HG03060 (cell line): ENCODE measurements at regions not wholly inside any gene's neighbourhood (a gene's known extent, or its start where the extent isn't known, plus 50 kb on each side); places are given as distances from the start of the nearest gene placed in this dataset.

ENCODE experiments used
- ATAC-seq: cut with Tn5 transposase; IDR thresholded peaks from one replicate; pipeline ENCODE4 v1.9.1; 2021; ENCODE audit warnings: low read depth, moderate number of reproducible peaks; ENCODE audit not compliant: unreplicated experiment

DNA sequence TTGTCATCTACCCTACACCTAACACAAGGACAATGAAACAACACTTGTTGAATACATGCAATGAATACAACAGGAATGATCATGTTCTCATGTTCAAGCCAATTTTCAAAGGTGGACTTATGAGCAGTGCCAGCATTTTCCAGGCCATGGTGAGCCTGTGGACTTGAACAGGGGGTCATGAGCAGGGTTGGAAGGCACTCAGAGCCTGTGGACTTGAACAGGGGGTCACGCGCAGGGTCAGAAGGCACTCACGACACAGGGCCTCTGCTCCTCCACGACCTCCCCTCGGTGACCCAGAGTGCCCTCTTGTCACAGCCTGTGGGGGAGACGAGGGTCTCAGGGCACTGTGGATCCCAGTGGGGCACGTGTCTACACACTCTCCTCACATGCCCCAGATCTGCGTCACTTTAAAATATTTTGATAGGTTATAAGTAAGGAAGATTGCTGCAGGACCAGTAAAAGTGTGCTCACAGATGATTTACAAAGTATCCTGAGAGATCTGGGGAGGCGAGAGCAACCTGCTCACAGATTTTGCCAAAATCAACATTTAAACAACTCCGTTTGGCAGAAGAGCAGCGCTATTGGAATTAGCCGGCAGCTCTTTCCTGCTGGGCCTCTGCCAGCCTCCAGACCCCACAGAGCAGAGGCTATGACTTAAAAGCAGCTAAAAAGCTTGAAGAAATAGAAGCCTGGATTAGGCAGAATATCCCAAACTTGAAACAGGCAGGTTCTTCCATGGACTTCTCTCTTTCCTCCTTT is 121.9 kb downstream of the TMEM18 start:
- no peak for ATAC-seq

DNA sequence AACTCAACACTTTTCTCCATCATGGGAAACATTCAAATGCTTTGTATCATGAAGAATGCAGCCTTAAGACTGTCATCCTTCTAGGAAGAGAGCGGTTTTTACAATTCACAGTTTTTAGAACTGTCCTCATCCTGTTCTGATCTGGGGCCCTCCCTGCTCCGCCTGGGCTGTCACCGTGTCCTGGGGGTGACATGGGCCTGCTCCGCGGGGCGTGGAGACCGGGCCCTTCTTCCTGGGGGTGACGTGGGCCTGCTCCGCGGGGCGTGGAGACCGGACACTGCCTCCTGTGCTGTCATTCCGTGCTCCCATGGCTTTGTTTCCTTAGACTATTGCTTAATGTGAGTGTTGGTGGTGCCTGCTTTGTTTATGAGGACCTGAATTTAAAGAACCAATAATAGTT is 122.8 kb downstream of the TMEM18 start:
- ATAC-seq: no peak

DNA sequence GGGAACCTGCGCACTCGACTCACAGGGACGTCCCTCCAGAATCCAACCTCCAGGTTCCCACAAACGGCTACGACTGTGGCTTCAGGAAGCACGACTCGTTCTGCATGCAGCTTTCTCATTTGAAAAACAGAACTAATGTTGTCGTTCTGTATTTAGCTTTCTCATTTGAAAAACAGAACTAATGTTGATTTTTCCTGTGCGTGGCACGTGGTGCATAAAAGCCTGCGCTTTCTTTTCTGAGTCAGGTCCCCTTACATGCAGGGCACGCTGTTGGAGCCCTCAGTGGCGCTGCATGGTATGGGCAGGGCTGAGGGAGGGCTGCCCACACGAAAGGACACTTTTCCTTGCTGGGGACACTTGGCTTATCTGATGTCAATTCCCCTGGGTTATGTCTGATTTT is 124.3 kb downstream of the TMEM18 start:
- no peak for ATAC-seq

DNA sequence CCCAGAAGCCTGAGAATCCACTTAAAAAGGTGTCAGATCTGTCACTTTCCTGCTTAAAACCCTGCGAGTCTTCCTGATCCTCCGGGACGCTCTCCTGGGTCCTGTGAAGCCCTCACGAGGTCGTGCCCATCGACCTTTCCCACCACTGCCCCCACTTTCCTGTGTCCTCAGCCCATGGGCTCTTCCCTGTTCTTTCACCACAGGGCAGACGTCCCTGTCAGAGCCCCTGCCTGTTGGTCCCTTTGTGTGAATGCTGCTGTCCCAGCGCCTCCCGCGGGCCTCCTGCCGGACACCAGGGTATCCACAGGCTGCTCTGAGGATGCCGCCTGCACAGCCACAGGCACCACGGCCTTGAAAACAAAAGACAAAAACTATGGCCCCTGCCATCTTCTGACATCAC is 125.6 kb downstream of the TMEM18 start:
- no peak for ATAC-seq

DNA sequence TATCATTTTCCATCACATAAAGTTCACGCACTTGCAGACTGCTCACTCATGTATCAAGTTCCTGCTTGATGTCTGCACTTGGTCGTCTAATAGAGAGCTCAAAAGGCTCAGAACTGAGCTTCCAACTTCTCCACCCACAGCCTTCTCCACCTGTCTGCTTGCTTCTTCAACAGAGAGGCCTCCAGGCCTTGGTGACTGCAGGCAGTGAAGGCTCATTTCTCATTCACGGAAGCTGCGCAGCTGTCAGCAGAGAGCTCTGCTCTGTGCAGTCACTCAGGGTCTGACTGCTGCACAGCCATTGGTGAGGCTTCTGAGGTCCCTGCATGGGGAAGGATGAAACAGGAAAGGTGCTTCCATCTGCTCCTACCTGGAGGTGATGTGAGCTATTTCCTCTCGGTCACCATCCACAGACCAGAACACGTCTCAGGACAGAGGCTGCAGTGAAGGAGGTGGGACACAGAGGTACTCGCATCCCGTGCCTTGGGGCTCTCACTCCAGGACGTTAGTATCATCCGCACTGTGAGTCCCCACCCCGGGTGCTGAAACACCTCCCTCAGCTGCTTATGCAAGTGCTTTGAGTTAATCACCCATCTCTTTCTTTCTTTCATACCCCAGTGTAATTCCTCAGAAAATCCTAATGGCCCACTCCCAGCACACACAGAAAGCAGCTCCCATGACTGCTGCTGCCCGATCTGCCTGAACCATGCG is 126.2 kb downstream of the TMEM18 start:
- ATAC-seq: no peak

DNA sequence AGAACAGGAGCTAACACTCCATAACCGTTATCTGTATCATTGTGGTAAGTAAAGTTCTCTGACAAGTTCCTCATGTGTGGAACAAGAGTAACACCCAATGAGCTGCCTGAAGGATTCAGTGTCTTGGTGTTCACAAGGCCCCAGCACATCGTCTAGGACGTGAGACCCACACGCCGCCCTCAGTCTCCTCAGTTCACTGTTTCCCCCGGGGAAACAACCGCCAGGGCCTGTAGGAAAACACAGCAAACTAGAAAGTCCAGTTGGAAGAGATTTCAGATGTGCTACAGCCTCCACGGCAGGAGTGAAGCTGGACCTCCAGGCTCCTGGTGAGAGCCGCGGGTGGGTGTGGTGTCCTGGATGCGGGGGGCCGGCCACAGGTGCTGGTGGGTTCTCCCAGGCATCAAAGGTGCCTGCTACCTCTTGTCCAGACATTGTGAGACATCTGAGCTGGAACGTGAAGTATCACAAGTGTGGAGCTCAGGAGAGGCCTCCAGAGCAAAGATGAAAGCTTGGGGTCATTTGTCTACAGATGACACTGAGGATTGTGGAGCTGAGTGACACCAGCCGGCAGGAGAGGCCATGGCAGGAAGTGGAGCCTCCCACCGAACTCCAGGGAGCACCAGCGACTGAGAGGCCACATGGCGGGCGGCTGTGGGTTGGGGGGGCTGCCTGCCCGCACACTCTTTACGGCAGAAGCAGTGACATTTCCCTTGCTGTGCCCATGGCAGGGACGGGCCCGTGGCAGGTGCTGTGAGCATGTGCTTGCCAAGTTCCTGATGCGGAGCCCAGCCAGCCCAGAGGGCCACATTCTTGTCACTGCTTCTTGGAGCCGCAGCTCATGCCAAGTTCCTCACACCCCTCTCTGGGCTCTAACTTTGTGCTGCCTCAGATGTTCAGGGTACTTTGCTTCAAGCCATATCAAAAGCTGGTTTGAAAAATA is 131.2 kb downstream of the TMEM18 start:
- ATAC-seq: no peak

DNA sequence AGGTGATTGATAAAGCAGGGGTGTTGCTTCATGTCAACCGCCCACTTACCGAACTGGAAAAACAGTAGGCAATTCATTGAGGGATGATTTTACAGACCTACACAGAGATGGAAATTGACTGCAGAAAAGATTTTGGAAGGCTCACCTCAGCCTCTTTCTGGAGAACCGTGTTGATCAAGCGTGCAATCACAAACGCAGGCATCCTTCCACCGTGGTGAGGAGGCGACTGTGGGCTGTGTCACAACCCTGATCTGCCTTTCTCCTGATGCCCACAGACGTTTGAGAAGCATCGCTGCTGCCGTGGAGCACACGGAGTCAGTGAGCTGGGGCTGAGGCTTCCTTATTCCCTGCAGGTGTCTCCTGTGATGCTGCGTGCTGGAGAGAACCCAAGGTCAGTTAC is 132.0 kb downstream of the TMEM18 start:
- ATAC-seq: no peak

DNA sequence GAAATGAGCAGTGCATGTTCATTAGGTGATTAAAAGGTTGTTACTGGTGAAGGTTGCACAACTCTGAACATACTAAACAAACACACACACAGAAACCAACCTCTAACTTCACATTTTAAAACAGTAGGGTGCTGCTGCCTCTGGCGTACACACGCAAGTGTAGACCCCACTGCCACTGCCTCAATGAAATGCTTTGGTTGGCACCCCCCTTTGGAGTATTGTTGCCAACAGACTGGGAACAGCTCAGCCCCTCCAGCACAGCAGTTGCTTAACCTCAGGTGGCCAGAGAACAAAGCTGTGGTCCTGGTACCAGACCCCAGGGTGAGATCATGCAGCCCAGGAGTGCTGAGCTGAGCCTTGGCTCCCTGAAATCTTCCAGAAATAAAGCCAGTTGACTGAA is 138.6 kb downstream of the TMEM18 start:
- no peak for ATAC-seq

DNA sequence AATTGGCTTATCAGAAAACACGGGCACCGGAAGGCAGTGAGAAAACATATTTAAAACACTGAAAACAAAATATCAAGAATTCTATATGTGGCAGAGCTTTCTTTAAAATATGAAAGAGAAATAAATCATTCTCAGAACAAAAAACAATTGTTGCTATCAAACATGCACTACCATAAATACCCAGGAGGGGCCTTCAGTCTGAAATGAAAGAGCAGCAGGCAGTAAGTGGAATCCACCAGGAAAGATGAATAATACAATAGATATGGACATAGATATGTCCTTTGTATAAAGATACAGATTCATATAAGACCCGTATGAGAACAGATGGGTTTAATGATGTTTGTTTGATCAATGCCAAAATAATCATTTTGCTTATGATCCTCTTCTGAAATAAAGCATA is 142.0 kb downstream of the TMEM18 start:
- no peak for ATAC-seq

DNA sequence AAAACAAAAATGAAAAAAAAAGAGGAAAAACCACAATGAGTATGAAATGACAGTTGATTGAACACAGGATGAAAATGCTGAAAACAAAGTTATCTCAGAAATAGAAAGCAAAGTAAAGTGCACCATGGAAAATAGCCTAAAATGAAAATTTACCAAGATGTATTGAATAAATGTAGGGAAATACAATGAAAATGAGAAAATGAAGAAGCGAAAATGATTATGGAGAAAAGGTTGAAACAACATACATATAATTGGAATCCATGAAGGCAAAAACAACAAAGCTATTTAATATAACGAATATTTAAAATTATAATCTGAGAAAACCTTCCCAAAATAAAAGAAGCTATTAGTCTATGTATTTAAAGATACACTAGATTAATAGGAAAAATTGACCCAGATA is 147.4 kb downstream of the TMEM18 start:
- ATAC-seq: no peak

DNA sequence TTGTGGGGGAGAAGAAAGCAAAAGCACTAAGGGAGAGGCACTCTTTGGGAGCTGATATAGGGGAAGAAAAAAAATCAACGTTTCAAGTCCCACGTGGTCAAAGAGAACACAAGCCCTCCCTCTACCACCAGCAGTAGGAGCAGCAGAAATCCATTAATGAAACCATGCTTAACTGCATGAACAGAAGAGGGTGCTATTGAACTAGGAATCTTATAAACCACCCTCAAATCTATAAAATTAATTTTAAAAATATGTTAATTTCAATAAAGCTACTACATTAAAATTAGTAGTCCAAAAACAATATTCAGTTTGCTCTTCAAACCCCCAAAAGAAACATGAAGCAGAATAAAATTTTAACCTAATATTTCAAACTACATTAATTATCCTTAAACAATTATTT is 147.8 kb downstream of the TMEM18 start:
- no peak for ATAC-seq

DNA sequence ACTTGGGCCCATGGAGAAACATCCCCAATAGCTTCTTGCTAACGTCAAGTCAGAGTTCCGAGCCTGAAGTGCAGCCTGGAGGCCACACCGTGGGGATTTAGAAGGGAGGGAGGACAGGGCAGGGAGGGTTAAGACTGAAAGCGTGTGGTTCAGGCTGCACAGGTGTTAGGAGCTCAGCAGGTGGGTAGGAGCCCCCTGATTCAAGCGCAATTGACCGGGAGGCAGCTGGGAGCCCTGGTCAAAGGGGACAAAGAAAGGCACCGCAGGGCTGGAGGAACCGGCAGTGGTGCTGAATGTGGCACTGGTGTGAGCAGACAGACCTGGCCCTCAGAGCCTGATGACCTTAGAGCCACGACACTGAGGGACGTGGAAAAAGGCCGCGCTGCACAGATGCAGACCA is 149.6 kb downstream of the TMEM18 start:
- no peak for ATAC-seq

DNA sequence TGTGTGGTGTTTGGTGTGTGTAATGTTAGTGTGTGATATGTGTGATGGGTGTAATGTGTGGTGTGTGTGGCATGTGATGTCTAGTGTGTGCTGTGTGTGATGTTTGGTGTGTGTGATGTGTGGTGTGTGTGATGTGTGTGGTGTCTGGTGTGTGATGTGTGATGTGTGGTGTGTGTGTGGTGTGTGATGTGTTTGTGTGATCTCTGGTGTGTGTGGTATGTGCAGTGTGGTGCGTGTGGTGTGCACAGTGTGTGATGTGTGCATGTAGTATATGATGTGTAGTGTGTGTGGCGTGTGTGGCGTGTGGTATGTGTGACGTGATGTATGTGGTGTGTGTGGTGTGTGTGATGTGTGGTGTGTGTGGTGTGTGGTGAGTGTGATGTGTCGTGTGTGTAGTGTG is 150.3 kb downstream of the TMEM18 start:
- ATAC-seq: no peak

DNA sequence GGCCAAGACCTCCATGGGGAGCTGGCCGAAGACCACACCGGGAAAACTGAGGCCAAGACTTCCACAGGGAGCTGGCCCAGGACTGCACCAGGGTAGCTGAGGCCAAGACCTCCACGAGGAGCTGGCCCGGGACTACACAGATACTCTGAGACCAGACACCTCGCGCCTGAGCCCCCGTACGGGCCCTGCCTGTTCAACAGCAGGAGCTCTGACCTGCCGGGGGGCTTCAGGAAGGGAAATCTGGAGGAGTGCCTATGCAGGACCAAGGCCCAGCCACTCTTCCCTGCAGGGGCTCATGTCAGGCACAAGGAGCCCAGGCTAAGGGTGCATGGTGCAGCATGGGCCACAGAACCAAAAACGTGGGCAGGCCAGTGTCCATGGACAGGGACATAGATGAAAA is 151.6 kb downstream of the TMEM18 start:
- ATAC-seq: no peak

DNA sequence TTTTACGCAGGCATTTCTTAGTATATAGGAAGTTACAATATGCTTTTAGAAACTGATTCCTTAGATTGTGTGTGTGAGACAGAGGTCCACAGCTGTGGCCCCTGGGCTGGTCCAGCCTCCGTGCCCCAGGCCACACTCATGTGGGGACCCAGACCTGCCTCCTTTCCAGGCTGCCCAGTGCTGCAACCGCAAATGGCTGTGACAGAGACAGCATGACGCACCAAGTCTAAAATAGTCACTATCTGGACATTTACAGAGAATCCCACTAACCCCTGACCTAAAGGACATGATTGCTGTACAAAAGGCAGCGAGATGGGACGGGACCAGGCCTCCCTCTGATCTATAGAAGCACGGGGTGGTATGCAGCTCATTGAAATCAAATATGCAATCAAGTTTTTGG is 152.2 kb downstream of the TMEM18 start:
- ATAC-seq: no peak

DNA sequence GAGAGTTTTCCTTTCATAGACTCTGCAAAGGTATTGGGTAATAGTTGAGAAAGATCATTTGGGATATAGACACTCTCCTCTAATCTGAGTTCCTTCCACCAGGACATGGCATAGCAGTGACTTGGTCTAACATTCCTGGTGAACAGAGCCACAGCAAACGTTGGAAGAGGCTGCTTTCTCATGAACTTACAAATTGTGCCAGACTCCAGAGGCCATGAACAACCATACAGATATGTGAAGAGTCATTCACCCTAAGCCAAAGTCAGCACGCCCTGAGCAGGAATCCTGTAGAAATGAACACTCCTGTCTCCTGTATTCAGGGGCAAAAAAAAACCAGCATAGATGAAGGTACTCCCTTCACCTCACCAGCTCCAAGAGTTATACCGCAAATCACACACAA is 152.8 kb downstream of the TMEM18 start:
- no peak for ATAC-seq

DNA sequence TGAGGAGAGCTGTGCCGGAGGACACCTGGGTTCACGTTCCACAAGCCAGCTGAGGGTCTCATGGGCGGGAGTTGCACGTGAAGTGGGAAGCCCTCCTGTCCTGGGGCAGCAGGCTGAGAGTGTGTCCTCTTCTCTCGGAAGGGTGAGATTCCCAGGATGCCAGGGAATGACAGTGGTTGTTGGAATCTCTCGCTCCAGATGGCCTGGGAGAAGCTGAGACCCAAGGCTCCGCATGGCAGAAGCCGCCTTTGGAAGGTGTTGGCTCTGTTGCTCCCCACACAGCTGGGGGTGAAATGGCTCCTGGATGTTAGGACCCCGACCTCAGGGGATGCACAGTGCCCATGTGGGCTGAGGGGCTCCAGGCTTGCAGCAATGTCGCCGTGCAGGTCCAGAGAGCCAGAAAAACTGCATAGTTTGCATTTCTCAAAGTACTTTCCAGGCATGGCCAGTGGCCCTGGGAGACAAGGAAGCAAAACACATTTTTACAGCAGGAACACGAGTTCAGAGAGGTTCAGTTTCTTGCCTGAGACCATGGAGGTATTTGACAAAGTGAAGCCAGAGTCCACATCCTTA is 153.4 kb downstream of the TMEM18 start:
- no peak for ATAC-seq

DNA sequence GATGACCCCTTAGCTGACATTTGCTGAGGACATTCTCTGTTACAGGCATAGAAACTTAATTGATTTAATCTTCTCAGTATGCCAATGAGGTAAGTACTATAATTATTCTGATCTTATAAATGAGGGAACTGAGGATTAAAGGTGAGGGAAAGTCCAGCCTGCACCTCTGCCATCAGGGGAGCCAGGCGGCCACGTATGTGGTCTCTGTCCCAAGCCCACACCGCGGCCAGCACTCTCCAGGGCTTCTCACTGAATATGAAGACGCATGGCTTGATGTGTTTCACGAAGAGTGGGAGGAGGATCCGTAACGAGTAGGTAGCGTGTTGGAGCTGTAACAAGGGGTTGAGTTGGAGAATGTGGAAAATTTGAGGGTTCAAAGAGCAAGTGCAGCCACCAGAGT is 154.4 kb downstream of the TMEM18 start:
- no peak for ATAC-seq

DNA sequence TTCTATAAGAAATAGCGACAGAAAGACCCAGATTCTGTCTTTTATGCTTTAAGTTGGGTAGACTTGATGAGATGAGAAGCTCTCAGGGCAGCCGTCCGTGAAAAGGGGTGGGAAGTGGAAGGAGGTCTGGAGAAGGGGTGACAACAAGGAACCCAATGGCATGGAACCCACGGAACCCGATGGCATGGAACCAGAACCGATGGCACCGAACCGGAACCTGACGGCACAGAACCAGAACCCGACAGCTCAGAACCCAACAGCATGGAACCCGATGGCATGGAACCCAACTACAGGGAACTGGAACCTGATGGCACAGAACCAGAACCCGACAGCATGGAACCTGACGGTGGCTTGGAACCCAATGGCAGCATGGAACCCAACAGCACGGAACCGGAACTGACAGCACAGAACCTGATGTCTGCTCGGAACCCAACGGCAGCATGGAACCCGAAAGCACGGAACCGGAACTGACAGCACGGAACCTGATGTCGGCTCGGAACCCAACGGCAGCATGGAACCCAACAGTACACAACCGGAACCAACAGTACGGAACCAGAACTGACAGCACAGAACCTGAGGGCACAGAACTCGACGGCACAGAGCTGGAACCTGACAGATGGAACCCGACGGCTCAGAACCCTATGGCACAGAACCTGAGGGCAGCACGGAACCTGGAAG is 155.2 kb downstream of the TMEM18 start:
- ATAC-seq: no peak

DNA sequence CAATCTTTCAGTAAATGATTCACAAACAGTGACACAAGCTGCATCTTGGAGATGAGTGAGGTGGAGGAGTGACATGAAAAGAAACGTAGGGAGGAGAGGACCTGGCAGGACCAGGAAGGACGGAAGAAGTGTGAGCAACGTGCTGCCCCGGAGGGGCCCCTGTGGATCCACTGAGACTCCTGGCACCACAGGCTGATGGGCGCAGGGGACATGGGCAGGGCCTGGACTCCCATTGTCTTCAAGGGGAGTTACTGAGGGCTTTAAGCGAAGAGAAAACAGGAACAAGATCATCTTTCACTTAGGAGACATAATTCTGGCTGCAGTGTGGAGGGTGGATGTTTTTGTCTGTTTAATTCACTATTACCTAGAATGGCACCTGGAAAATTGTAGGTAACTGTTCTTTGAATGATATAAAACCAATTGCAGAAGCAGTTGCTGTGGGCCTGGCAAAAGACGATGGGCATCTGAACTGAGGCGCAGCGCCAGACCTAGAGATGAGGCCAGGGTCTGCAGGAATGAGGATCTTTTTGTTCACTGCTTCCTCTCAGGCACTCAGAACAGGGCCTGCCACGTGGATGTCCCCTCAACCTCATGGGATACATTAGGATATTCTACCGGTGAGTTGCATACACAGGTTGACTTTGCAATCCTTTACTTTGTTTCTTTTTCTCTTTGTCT is 156.4 kb downstream of the TMEM18 start:
- no peak for ATAC-seq
